A549 (cell line): ENCODE measurements at regions not wholly inside any gene's neighbourhood (a gene's known extent, or its start where the extent isn't known, plus 50 kb on each side); places are given as distances from the start of the nearest gene placed in this dataset.

ENCODE experiments used
- BCL3 ChIP-seq: fragments of >200 bp; sonication (Bioruptor Twin); formaldehyde crosslinking; IDR thresholded peaks from 3 replicates; pipeline ENCODE4 v1.6.1; 2016
- CEBPB ChIP-seq, 2 experiments: fragments of >200 bp in 1 of 2; sonication (Bioruptor Twin) in 1 of 2; formaldehyde crosslinking in 1 of 2; IDR thresholded peaks; 2 replicates each; pipeline ENCODE4 v1.6.1; 2012 to 2016
- CTCF ChIP-seq: fragments of >200 bp; sonication (Bioruptor Twin); formaldehyde crosslinking; IDR thresholded peaks from 3 replicates; pipeline ENCODE4 v1.5.1; 2016
- ELK1 ChIP-seq: fragments of 150-350 bp; IDR thresholded peaks from 2 replicates; pipeline ENCODE4 v1.6.1; 2014; ENCODE audit warnings: low read depth, mild to moderate bottlenecking, low read length
- EP300 ChIP-seq, 2 experiments: fragments of >200 bp; sonication (Bioruptor Twin); formaldehyde crosslinking; IDR thresholded peaks; 2 replicates in 1 of 2; 3 replicates in 1 of 2; pipeline ENCODE4 v1.6.1; 2016 to 2017
- ESRRA ChIP-seq: fragments of 150-350 bp; IDR thresholded peaks from 2 replicates; pipeline ENCODE4 v1.6.1; 2014; ENCODE audit warnings: mild to moderate bottlenecking, low read length, borderline replicate concordance
- HEYL ChIP-seq: fragments of 250-450 bp; sonication (Bioruptor Pico); IDR thresholded peaks from 2 replicates; pipeline ENCODE4 v1.8.0; 2021; ENCODE audit warnings: mild to moderate bottlenecking, moderate library complexity
- HMGXB4 ChIP-seq: fragments of 250-450 bp; sonication (Bioruptor Pico); IDR thresholded peaks from 2 replicates; pipeline ENCODE4 v1.5.0; 2021; ENCODE audit warnings: mild to moderate bottlenecking, moderate library complexity, borderline replicate concordance
- MYC ChIP-seq: IDR thresholded peaks from 2 replicates; pipeline ENCODE4 v1.6.1; 2012; ENCODE audit warnings: mild to moderate bottlenecking, inconsistent platforms, low read length, improper control_type of control experiment, borderline replicate concordance
- PBX3 ChIP-seq: IDR thresholded peaks from 2 replicates; pipeline ENCODE4 v1.6.1; 2012
- RFX5 ChIP-seq: fragments of 450-650 bp; IDR thresholded peaks from 2 replicates; pipeline ENCODE4 v1.7.1; 2014; ENCODE audit warnings: antibody characterized with exemption, mild to moderate bottlenecking, moderate library complexity
- SMC3 ChIP-seq: fragments of >200 bp; sonication (Bioruptor Twin); formaldehyde crosslinking; IDR thresholded peaks from 3 replicates; pipeline ENCODE4 v1.6.1; 2018; ENCODE audit warnings: inconsistent platforms
- ZFP36 ChIP-seq: fragments of 450-650 bp; IDR thresholded peaks from 2 replicates; pipeline ENCODE4 v1.6.1; 2014; ENCODE audit warnings: borderline replicate concordance; ENCODE audit not compliant: partially characterized antibody

- TF ChIP-seq ELK1 (no peak), SMC3 (no peak), CTCF (no peak), HMGXB4 (CRISPR knock-in tag) (no peak), HEYL (CRISPR knock-in tag) (no peak), CEBPB (IDR thresholded peaks at IDR 0.05) (no peak), RFX5 (no peak), ESRRA (no peak), BCL3 (no peak), PBX3 (no peak), ZFP36 (no peak), MYC (no peak), EP300 (IDR thresholded peaks at IDR 0.05) (no peak)
Observed at GRCh38 chr12:131218026-131218922, 264.6 kb downstream of the ADGRD1 start.
